Activated CD8-positive, alpha-beta T cell treated with anti-CD3 and anti-CD28 coated beads for 36 hours (primary cell): ENCODE measurements at regions not wholly inside any gene's neighbourhood (a gene's known extent, or its start where the extent isn't known, plus 50 kb on each side); places are given as distances from the start of the nearest gene placed in this dataset.

Source experiments
- ATAC-seq: fragments of 200-7000 bp; cut with Tn5 transposase; one replicate; pipeline ENCODE4 v1.10.0; 2021; ENCODE audit warnings: mild to moderate bottlenecking, moderate library complexity
- CTCF ChIA-PET: fragments of 350-600 bp; sonication (Branson Sonifier 250); formaldehyde crosslinking; loops from one replicate; lab custom pipeline; 2021; ENCODE audit warnings: antibody characterized with exemption; lab: Charles Lee
- POLR2A ChIA-PET: fragments of 350-600 bp; sonication (Branson Sonifier 250); formaldehyde crosslinking; loops from one replicate; lab custom pipeline; 2021; ENCODE audit warnings: antibody characterized with exemption; lab: Charles Lee
- DNase-seq: peaks from one replicate; pipeline ENCODE4 v3.0.0-alpha.2; 2020
- H3K27ac Mint-ChIP-seq: one replicate; pipeline ENCODE4 v1.8.0; 2021; ENCODE audit warnings: mild to moderate bottlenecking, mixed read lengths
- H3K27me3 Mint-ChIP-seq: one replicate; pipeline ENCODE4 v1.8.0; 2021; ENCODE audit warnings: mixed read lengths
- H3K36me3 Mint-ChIP-seq: one replicate; pipeline ENCODE4 v1.8.0; 2021; ENCODE audit warnings: low read depth, mixed read lengths
- H3K4me1 Mint-ChIP-seq: one replicate; pipeline ENCODE4 v1.8.0; 2021; ENCODE audit warnings: low read depth, mixed read lengths
- H3K4me3 Mint-ChIP-seq: one replicate; pipeline ENCODE4 v1.8.0; 2021; ENCODE audit warnings: mild to moderate bottlenecking, moderate library complexity, mixed read lengths
- H3K9me3 Mint-ChIP-seq: one replicate; pipeline ENCODE4 v1.8.0; 2021; ENCODE audit warnings: mixed read lengths
- intact Hi-C: fragments of 100-400 bp; cut with micrococcal nuclease; formaldehyde crosslinking; loops from one replicate; pipeline ENCODE4 v1.10.0; 2022
- TF ChIP-seq, protein P1 (sequence below): fragments of 200-600 bp; IDR thresholded peaks from one replicate; pipeline ENCODE4 v1.8.0; 2022; ENCODE audit warnings: antibody characterized with exemption, mild to moderate bottlenecking

GRCh38 chr1:60419023-60419422 lies 345.5 kb upstream of the C1orf87 start:
- ChIA-PET POLR2A (no interaction called here), CTCF (interaction anchor here (0.7 kb wide), 1 partner anchor 230 kb away, joined by 4 read pairs; no protein-coding TSS in a partner anchor)
- H3K36me3 Mint-ChIP-seq = no peaks in the 10 kb centered on the region
- intact Hi-C loops = no loop called here
- H3K27me3 Mint-ChIP-seq = no peaks in the 10 kb centered on the region
- no peaks in the 10 kb centered on the region for H3K4me1 Mint-ChIP-seq
- no peak for ATAC-seq
- peaks cover 2% of the 10 kb centered on the region for H3K9me3 Mint-ChIP-seq
- TF ChIP-seq, protein P1, sequence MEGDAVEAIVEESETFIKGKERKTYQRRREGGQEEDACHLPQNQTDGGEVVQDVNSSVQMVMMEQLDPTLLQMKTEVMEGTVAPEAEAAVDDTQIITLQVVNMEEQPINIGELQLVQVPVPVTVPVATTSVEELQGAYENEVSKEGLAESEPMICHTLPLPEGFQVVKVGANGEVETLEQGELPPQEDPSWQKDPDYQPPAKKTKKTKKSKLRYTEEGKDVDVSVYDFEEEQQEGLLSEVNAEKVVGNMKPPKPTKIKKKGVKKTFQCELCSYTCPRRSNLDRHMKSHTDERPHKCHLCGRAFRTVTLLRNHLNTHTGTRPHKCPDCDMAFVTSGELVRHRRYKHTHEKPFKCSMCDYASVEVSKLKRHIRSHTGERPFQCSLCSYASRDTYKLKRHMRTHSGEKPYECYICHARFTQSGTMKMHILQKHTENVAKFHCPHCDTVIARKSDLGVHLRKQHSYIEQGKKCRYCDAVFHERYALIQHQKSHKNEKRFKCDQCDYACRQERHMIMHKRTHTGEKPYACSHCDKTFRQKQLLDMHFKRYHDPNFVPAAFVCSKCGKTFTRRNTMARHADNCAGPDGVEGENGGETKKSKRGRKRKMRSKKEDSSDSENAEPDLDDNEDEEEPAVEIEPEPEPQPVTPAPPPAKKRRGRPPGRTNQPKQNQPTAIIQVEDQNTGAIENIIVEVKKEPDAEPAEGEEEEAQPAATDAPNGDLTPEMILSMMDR = no peak
- H3K27ac Mint-ChIP-seq = no peak overlapping the region
- DNase-seq = no peak
- H3K4me3 Mint-ChIP-seq = no peak overlapping the region

DNA sequence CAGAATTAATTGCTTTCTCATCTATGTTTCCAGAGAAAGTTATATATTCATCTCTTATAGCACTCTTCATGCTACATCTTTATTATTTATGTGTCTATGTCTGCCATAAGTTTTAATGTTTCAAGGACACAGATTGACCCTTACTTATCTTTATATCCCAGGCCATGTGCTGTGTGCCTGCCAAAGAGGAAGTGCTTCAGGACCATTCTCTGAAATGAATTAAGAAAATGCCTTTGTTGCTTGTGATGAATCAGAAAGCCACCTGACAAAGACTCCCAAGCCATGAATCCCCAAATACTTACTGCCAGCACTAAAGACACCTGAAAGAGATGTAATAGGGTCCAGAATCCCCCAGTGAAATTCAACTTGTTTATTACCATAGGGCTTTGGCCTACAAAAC lies 342.1 kb upstream of the C1orf87 start:
- intact Hi-C loops = no loop called here
- DNase-seq (no peak), ATAC-seq (no peak)
- ChIA-PET POLR2A (no interaction called here), CTCF (no interaction called here)
- H3K9me3 Mint-ChIP-seq = no peaks in the 10 kb centered on the region
- no peaks in the 10 kb centered on the region for H3K27me3 Mint-ChIP-seq
- no peaks in the 10 kb centered on the region for H3K36me3 Mint-ChIP-seq
- TF ChIP-seq, protein P1 = no peak
- no peak overlapping the region for H3K27ac Mint-ChIP-seq
- H3K4me1 Mint-ChIP-seq = no peaks in the 10 kb centered on the region
- no peak overlapping the region for H3K4me3 Mint-ChIP-seq

- TF ChIP-seq, protein P1 = no peak
- Mint-ChIP-seq H3K4me1 (no peaks in the 10 kb centered on the region), H3K4me3 (no peak overlapping the region), H3K9me3 (no peaks in the 10 kb centered on the region), H3K36me3 (no peaks in the 10 kb centered on the region), H3K27ac (no peak overlapping the region), H3K27me3 (no peaks in the 10 kb centered on the region)
- POLR2A ChIA-PET = no interaction called here
- DNase-seq (no peak), ATAC-seq (no peak)
- intact Hi-C loops = no loop called here
- CTCF ChIA-PET = no interaction called here
Observed at GRCh38 chr1:60413091-60413490, 339.5 kb upstream of the C1orf87 start.

GRCh38 chr1:60411591-60411990 lies 338.0 kb upstream of the C1orf87 start:
- no peaks in the 10 kb centered on the region for H3K4me1 Mint-ChIP-seq
- POLR2A ChIA-PET = no interaction called here
- no peak overlapping the region for H3K4me3 Mint-ChIP-seq
- no peaks in the 10 kb centered on the region for H3K9me3 Mint-ChIP-seq
- ATAC-seq (no peak), DNase-seq (no peak)
- H3K36me3 Mint-ChIP-seq = no peaks in the 10 kb centered on the region
- H3K27ac Mint-ChIP-seq = no peak overlapping the region
- intact Hi-C loops = no loop called here
- TF ChIP-seq, protein P1 = no peak
- no peaks in the 10 kb centered on the region for H3K27me3 Mint-ChIP-seq
- CTCF ChIA-PET = no interaction called here

GRCh38 chr1:60402816-60403215 lies 329.2 kb upstream of the C1orf87 start:
- H3K27ac Mint-ChIP-seq = no peak overlapping the region
- no peaks in the 10 kb centered on the region for H3K4me1 Mint-ChIP-seq
- H3K4me3 Mint-ChIP-seq = no peak overlapping the region
- ATAC-seq (no peak), DNase-seq (no peak)
- no peaks in the 10 kb centered on the region for H3K36me3 Mint-ChIP-seq
- POLR2A ChIA-PET = no interaction called here
- TF ChIP-seq, protein P1 = no peak
- H3K27me3 Mint-ChIP-seq = no peaks in the 10 kb centered on the region
- intact Hi-C loops = no loop called here
- no peaks in the 10 kb centered on the region for H3K9me3 Mint-ChIP-seq
- CTCF ChIA-PET = no interaction called here
